GM19455 (cell line): ENCODE measurements at regions not wholly inside any gene's neighbourhood (a gene's known extent, or its start where the extent isn't known, plus 50 kb on each side); places are given as distances from the start of the nearest gene placed in this dataset.
"Not testable (repeated sequence)": the region's sequence is repeated elsewhere in the genome, so short reads cannot be mapped to it uniquely, and the experiment has no call there.

Source experiments
- ATAC-seq: cut with Tn5 transposase; IDR thresholded peaks from one replicate; pipeline ENCODE4 v1.9.1; 2021; ENCODE audit not compliant: unreplicated experiment

DNA sequence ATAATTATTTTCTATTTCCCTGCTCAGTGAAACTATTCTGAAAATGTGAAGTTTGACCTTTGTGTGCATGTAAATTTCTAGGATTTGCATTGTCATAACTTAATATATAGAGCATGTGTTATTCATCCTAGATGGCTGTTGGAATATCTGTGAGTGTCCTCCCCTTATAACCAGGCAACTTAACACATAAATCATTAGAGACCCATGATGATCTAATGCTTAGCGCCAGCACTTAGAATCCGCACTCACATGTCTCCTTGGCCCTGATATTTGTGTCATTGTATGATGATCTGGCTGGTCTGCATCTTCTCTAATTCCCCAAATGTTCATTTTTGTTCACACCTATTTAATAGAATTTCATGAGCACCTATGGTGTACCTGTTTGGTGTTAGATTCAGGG is 1354.5 kb downstream of the XPNPEP1 start:
- no peak for ATAC-seq

GRCh38 chr10:108567899-108568752 is 1355.2 kb downstream of the XPNPEP1 start:
- ATAC-seq = peak; percentile 52

DNA sequence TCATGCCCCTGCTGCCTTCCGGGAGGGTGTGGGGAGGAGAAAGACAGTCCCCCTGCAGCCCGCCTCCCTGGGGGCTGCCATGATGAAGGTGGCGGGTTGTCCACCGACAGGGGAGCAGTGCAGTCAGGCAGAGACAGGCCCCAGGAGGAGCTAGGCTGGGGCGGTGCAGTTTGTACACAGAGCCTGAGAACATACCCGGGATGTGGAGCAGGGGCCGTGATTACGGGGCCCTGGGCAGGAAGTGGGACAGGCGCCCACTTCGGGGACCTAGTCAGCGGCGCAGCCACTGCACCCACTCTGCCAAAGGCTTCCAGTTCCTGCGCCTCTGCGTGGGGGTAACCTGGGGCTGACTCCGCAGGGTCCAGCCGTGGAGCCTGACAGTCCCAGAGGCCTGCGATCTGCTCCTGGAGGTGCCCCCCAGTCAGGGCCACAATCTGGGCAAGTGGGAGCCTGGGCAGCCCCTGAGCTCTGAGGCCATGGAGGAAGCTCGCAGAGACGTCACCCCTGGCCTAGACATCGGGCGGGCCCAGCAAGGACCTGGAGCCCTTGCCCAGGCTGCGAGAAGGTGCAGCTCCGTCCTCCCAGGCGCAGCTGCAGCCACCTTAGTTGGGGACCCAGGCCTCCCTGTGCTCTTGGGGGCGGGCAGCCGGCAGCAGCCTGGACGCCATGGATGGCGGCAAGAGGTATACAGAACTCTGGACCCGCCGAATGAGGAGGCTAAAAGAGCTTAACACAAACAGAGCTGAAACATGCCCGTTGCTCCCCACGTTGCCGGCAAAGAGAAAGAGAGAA is 1356.8 kb downstream of the XPNPEP1 start:
- no peak for ATAC-seq

- ATAC-seq = no peak
These were observed 1361.2 kb downstream of the XPNPEP1 start for GRCh38 chr10:108562105-108562504.

GRCh38 chr10:108561649-108562048 is 1361.7 kb downstream of the XPNPEP1 start:
- ATAC-seq = no peak

DNA sequence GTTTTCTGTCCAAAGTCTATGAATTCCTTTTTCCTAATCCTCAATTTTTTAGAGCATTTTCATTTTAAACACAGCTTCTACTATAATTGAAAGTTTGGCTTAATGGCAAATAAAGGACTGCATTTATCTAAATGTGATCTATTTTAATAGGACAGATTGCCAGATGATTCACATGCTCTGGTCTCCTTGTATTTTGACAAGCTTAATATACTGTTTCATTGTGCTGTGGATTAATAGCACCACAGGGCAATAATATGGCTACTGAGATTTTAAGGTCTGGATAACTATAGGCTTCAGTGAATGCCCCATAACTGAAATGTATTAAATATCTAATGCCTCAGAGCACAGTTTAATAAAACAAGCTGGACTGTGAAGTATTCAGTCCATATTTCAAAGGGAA is 1362.8 kb downstream of the XPNPEP1 start:
- no peak for ATAC-seq

GRCh38 chr10:108556186-108556585 is 1367.1 kb downstream of the XPNPEP1 start:
- no peak for ATAC-seq

DNA sequence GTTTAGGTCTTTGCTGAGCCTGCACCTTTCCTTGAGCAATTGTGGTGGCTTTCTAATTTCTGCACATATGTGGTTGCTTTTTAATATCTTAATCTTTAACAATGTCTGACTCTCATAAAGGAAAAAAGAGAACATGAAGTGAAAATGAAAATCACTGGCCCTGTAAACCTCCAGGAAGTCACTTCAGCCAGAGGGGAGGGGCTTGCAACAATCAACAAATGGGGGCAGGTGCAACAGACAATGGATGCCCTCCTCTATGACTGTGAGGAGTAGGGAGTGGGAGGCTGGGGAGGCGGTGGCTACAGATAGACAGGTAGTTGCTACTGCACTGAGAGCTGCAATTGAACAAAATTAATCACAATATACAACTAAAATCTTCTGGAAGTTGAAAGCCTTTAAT is 1377.4 kb downstream of the XPNPEP1 start:
- ATAC-seq = peak; percentile 75

DNA sequence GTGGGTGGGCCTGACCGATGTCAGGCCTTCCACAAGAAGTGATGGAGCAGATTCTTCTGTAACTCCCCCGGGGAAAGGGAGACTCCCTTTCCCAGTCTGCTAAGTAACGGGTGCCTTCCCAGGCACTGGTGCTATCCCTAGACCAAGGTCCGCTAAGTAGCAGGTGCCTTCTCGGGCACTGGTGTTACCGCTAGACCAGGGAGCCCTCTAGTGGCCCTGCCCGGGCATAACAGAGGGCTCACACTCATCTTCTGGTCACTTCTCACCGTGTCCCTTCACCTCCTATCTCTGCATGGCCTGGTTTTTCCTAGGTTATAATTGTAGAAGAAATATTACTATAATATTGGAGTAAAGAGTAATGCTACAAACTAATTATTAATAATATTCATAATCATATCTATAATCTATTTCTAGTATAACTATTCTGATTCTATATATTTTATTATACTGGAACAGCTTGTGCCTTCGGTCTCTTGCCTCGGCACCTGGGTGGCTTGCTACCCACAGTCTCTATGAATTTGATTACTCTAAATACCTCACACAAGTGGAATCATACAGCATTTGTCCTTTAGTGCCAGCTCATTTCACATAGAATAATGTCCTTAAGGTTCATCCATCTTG is 1378.7 kb downstream of the XPNPEP1 start:
- ATAC-seq = peak; percentile 80

DNA sequence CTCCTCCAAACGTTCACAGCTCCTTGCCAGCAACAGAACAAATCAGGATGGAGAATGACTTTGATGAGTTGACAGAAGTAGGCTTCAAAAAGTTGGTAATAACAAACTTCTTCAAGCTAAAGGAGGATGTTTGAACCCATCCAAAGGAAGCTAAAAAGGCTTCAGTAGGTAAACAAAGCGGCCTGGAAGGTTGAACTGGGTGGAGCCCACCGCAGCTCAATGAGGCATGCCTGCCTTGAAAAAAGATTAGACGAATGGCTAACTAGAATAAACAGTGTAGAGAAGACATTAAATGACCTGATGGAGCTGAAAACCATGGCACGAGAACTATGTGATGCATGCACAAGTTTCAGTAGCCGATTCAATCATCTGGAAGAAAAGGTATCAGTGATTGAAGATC is 1369.0 kb upstream of the SORCS1 start:
- not testable (repeated sequence) for ATAC-seq

- ATAC-seq = no peak
These were observed 1358.7 kb upstream of the SORCS1 start for GRCh38 chr10:108523016-108523800.

GRCh38 chr10:108521827-108522492 is 1357.5 kb upstream of the SORCS1 start:
- ATAC-seq = no peak

DNA sequence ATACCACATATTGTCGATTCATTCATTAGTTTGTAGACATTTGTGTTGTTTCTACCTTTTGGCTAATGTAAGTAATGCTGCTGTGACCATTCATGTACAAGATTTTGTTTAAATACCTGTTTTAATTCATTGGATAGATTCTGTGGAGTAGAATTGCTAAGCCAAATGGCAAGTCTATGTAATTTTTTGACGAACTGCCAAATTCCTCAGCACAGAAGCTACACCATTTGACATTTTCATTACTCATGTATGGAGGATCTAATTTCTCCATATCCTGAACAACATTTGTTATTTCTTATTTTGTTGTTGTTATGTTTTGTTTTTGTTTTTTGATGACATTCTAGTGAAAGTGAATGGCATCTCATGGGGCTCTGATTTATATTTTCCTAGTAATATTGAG is 1351.3 kb upstream of the SORCS1 start:
- no peak for ATAC-seq

DNA sequence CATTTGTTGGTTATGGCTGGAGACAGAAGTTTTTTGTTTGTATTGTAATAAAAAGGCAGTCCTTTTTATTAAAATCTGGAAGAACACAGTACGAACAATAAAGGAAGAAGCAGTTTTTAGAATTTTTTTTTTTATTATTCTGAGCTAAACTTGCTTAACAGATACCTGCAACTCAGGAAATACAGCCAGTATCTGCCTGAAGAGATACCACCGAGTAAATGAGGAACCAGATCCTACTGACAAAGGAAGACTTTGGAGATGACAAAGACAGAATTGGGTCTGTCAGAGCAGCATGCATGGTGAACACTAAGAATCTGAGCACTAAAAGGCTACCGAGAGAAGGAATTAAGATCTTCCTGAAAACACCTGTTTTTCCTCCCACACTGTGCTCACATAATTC is 1335.9 kb upstream of the SORCS1 start:
- ATAC-seq = no peak

DNA sequence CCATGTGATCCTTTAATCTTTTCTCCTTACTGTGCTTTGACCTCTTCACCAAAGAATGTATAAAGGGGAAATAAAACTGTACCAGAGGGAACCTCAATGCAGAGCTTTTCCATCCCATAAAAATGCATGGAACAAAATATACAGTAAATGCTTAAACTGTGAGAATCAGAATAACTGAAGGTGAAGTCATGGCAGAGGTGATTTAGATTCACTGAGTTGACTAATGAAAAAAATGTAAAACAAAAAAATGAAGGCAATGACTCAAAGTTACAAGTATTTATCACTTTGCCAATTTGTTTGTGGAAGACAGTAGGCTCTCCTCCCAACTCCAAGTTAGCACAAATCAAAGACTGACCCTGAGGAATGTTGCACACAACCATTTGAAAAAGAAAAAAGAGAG is 1331.6 kb upstream of the SORCS1 start:
- no peak for ATAC-seq

DNA sequence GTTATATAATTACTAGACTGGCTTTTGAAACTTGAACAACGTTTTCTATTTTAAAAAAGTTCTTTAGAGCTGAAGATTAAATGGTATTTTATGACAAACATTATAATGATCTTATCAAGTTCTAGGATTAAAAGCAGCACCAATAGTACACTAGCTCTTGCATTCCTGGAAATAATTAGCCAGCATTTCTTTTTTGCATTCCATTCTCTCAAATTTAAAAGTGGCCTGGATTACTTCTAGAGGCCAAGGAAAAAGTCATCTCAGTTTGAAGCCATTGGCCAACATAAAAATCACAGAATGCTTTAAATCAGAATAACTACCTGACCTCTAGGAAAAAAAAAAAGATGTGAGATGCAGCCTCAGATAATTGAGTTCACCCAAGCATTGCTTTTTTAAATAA is 1326.4 kb upstream of the SORCS1 start:
- no peak for ATAC-seq

DNA sequence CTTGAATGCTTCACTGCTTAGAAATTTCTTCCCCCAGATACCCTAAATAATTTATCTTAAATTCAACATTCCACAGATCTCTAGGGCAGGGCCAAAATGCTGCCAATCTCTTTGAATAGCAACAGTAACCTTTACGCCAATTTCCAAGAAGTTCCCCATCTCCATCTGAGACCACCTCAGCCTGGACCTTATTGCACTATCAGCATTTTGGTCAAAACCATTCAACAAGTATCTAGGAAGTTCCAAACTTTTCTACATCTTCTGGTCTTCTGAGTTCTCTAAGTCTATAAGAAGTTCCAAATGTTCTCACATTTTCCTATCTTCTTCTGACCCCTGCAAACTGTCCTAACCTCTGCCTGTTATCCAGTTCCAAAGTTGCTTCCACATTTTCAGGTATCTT is 1306.9 kb upstream of the SORCS1 start:
- ATAC-seq = no peak

- no peak for ATAC-seq
These were observed 1305.4 kb upstream of the SORCS1 start for GRCh38 chr10:108469940-108470339.

- ATAC-seq = no peak
These were observed 1301.5 kb upstream of the SORCS1 start for GRCh38 chr10:108465871-108466641.

DNA sequence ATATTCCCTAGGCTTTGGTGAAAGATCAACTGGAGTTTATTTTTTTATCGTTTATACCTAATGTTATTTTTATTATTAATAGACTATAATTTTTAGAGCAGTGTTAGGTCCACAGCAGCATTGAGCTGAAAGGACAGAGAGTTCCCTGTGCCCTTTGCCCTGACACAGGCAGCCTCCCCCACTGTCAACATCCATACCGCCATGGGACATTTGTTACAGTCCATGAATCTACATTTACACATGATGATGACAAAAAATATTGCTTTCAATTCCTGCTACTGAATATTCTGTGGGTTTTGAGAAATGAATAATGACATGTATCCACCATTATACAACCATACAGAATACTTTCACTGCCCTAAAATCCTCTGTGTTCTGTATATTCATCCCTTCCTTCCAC is 1297.5 kb upstream of the SORCS1 start:
- ATAC-seq = no peak
